HG03378 (cell line): ENCODE measurements at regions not wholly inside any gene's neighbourhood (a gene's known extent, or its start where the extent isn't known, plus 50 kb on each side); places are given as distances from the start of the nearest gene placed in this dataset.

Experiments used
- ATAC-seq: cut with Tn5 transposase; IDR thresholded peaks from one replicate; pipeline ENCODE4 v1.9.1; 2021; ENCODE audit warnings: mild to moderate bottlenecking, moderate library complexity; ENCODE audit not compliant: unreplicated experiment

GRCh38 chr2:129580001-129580400 lies 399.5 kb upstream of the RAB6C start:
- ATAC-seq, result no peak

DNA sequence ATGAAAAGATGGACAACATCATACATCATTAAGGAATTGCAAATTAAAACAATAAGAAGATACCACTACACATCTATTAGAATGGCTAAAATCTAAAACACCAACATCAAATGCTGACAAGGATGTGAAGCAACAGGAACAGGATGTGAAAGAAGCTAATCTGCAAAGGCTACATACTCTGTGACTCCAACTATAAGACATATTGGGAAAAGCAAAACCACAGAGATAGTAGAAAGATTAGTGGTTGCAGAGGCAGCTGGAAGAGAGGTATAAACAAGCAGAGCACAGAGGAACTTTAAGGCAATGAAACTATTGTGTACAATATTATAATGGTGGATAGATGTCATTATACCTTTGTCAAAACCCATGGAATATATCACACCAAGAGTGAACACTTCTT lies 393.7 kb upstream of the RAB6C start:
- no peak for ATAC-seq

GRCh38 chr2:129587426-129588064 lies 391.9 kb upstream of the RAB6C start:
- no peak for ATAC-seq

DNA sequence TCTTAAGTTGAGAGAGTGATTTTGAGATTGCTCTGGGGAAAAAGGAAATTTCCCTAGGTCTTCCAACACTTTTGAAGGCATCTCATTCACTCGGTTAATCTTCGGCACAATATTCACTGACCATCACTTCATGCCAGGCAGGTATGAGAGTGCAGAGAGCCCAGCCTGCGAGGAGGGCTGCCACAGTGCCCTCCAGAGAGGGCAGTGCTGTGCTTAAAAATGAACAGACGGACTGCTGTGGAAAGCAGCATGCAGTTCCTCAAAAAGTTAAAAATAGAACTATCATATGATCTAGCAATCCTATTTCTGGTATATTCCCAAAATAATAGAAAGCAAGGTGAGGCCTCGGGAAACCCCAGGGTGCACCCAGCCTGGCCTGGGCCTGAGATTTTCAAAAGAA lies 374.9 kb upstream of the RAB6C start:
- no peak for ATAC-seq

DNA sequence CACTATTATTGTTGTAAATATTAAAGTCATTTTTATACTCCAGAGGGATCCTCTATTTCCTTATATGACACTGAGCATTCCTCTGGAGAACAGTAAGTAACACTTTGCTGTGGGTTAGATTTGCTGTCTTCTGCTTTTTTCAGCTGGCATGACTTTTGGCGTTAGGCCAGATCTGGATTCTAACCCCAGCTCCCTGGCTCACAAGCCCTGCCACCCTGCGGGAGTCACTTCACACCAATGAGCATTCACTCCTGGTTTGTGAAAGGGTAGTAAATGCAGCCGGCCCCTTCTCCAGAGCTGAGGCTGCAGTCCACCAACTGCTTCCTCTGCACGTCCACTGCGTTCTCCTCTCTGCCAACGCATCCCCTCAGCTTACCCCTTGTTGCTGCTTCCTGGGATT lies 373.8 kb upstream of the RAB6C start:
- no peak for ATAC-seq

DNA sequence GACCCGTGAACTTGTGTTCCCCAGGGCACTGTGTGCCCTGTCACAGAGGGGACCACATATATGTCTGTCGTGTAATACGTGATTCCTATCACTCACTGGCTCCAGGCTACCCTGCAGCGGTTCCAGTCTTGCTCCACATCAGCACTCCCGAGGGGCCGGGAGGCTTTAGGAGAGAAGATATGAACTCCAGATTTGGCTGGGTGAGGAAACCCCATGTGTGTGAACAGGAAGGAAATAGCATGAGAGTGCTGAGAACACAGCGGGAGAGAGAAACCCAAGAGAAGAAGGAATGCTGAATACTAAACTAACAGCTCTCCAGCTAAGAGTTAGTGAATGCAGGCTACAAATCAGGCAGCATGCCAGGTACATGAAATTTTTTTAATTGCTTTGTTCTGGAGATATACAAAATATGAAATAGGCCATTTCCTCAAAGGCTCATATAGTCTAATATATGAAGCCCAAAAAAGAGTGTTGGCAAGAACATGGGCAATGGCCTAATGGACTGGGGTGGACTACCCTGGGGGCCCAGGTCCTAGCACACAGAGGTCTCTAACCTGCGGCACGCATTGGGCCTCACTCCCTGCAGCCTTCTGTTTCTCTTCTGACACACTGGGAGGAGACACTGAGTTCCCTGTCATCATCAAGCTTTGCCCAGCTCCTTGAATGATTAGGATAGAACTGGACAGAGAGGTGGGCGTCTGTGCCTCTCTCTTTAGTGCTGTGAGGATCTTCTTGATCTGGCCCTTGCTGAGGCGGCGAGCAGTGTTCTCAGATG lies 372.8 kb upstream of the RAB6C start:
- no peak for ATAC-seq

GRCh38 chr2:129609224-129609623 lies 370.2 kb upstream of the RAB6C start:
- ATAC-seq, result no peak

DNA sequence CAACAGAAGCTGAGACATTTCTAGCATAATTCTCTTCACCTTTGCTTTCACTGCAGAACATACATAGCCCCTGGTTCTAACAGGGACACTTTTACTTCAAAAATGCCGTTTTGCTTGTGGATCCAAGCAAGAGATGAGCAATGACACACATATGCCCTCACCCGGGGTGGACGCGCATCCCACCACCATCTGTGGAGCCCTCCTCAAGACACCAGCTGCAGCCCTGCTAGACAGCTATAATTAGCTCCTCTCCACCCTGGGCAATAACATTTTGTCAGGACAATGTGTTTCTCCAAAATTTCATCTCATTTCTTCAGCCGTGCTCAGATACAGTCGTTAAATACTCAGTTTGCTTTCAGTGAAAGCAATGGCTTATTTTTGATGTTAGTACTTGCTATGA lies 368.7 kb upstream of the RAB6C start:
- no peak for ATAC-seq

DNA sequence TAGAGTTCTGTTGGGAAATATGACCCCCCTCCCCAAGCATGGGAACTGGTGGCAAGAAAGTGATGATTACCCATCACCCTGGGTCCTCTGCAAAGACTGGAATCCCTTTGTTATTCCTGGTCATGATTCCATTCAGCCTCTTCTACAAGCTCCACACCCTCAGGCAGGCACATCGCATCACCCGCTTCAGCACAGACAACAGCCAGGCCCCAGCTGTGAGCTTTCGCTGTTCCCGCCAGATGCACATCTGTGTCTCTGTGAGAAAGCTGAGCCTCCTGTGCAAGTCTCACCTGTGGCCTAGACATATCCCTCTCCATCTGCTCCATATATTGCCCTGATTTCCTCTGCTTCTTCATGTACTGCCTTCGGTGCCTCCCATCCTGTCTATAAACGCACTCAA lies 368.0 kb upstream of the RAB6C start:
- no peak for ATAC-seq

GRCh38 chr2:129619471-129619870 lies 360.0 kb upstream of the RAB6C start:
- ATAC-seq, result no peak

DNA sequence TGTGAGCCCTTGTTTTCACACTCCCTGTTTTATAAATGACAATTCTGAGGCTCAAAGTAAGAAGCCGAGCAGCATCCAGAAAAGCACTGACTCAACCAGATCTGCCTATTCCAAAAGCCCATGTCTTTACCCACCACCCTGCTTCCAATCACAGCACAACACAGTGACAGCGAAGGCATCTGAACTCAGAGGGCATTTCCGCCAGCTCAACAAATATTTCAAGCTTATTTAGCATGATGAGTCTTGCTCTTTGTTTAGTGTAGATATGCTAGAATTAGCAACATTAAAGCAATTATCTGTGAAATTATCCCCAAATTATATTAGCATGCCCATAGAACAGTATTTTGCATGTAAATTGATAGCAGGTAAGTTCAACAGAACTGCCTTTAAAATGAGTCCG lies 359.1 kb upstream of the RAB6C start:
- no peak for ATAC-seq

GRCh38 chr2:129623783-129624182 lies 355.7 kb upstream of the RAB6C start:
- no peak for ATAC-seq

DNA sequence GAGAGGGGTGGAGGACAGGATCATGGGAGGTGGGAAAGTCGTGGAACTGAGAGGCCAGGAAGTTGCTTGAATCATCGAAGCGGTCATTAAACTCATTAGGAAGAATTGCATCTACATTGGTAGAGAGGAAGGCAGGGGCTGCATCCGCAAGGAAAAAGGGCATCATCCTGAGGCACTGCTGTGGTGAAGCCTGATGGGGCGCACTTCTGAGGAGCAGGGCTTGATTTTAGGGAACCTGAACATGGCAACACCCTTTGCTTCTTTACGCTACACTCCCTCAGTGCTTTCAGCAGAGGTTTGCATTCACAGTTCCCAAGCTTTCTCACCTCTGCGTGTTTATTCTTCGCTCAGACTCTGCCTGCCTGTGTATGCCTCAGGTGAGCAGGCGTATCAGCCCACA lies 352.0 kb upstream of the RAB6C start:
- ATAC-seq, result no peak

DNA sequence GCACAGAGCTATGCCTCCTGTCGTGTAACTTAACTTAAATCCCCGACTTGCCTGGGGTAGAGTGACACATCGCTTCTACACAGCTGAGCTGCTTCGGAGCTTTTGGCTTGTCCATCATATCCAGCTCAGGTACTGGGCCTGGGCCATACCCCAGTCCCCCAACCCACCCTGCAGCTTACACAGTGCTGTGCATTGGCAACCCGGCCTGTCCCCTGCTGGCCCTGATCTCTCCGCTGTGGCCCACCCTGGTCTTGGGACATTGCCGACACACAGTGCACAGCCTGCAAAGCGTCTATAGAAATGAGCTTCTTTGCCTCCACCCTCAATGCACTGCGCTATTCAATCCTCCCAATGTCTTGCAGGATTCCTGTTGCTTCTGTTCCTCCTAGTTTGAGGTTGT lies 342.8 kb upstream of the RAB6C start:
- no peak for ATAC-seq

GRCh38 chr2:129641371-129641770 lies 338.1 kb upstream of the RAB6C start:
- ATAC-seq, result no peak

GRCh38 chr2:129642526-129643043 lies 336.9 kb upstream of the RAB6C start:
- no peak for ATAC-seq

DNA sequence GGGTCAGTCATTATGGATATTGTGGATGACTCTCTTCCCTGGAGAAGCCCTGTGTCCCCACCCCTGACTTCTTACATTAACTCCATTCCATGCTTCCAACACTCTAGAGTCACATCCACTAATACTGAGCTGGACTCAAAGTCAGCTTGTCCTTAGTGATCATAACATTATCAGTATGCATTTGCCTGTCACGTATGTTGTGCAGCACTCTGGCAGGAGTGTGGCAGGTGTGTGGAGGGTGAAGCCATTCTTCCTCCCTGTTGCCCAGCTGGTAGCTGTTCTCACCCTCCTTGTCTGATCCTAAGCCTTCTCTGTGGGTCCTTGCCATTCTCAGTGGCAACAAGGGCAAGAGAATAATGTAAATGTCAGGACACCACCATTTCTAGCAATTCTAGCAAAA lies 334.1 kb upstream of the RAB6C start:
- no peak for ATAC-seq

DNA sequence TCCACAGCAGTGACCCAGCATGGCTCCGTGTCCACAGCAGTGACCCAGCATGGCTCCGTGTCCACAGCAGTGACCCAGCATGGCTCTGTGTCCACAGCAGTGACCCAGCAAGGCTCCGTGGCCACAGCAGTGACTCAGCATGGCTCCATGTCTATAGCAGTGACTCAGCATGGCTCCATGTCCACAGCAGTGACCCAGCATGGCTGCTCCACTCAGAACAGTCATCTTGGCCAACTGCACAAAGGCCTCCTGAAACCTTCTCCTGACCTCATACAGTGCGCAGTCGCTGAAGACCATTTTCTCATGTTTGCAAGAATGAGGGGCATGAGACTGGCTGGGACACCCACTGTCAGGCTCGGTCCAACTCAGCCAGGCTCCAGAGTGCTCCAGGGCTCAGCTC lies 333.4 kb upstream of the RAB6C start:
- no peak for ATAC-seq

GRCh38 chr2:129653246-129653645 lies 326.2 kb upstream of the RAB6C start:
- no peak for ATAC-seq

- ATAC-seq, result no peak
These were observed 325.1 kb upstream of the RAB6C start for GRCh38 chr2:129654331-129654730.

- ATAC-seq, result no peak
These were observed 323.3 kb upstream of the RAB6C start for GRCh38 chr2:129656081-129656598.

GRCh38 chr2:129658430-129658829 lies 321.0 kb upstream of the RAB6C start:
- ATAC-seq, result no peak
